MM.1S (cell line): ENCODE measurements at regions not wholly inside any gene's neighbourhood (a gene's known extent, or its start where the extent isn't known, plus 50 kb on each side); places are given as distances from the start of the nearest gene placed in this dataset.

Source experiments
- CTCF ChIP-seq: fragments of 300-600 bp; sonication (generic); IDR thresholded peaks from 2 replicates; pipeline ENCODE4 v1.5.1; 2016; ENCODE audit warnings: antibody characterized with exemption, low read length, mixed read lengths
- EZH2 ChIP-seq: fragments of 300-600 bp; sonication (generic); optimal IDR thresholded peaks from 2 replicates; pipeline ENCODE3; 2017; ENCODE audit warnings: low read depth, mild to moderate bottlenecking, antibody characterized with exemption, low read length, mixed read lengths
- EZH2phosphoT487 ChIP-seq: fragments of 300-600 bp; sonication (generic); IDR thresholded peaks from 2 replicates; pipeline ENCODE4 v1.6.1; 2018; ENCODE audit warnings: antibody characterized with exemption, low read length

- no peak for TF ChIP-seq CTCF
- no peak for TF ChIP-seq EZH2phosphoT487
- TF ChIP-seq EZH2, result no peak
Measured at GRCh38 chr6:104434519-104434918, 425.2 kb downstream of the HACE1 start.
